GM19455 (cell line): ENCODE measurements at regions not wholly inside any gene's neighbourhood (a gene's known extent, or its start where the extent isn't known, plus 50 kb on each side); places are given as distances from the start of the nearest gene placed in this dataset.

Source experiments
- ATAC-seq: cut with Tn5 transposase; IDR thresholded peaks from one replicate; pipeline ENCODE4 v1.9.1; 2021; ENCODE audit not compliant: unreplicated experiment

- no peak for ATAC-seq
Measured at GRCh38 chr4:117783716-117784115, 250.6 kb upstream of the NDST3 start.

GRCh38 chr4:117784266-117784665, 250.0 kb upstream of the NDST3 start:
- ATAC-seq: no peak

DNA sequence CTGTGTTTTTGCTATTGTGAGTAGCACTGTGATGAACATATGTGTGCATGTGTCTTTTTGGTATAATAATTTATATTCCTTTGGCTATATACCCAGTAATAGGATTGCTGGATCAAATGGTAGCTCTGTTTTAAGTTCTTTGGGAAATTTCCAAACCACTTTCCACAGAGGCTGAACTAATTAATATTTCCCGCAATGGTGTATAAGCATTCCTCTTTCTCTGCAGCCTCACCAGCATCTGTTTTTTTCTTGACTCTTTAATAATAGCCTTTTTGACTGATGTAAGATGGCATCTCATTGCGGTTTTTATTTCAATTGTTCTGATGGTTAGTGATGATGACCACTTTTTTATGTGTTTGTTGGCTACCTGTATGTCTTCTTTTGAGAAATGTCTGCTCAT, 247.7 kb upstream of the NDST3 start:
- no peak for ATAC-seq

DNA sequence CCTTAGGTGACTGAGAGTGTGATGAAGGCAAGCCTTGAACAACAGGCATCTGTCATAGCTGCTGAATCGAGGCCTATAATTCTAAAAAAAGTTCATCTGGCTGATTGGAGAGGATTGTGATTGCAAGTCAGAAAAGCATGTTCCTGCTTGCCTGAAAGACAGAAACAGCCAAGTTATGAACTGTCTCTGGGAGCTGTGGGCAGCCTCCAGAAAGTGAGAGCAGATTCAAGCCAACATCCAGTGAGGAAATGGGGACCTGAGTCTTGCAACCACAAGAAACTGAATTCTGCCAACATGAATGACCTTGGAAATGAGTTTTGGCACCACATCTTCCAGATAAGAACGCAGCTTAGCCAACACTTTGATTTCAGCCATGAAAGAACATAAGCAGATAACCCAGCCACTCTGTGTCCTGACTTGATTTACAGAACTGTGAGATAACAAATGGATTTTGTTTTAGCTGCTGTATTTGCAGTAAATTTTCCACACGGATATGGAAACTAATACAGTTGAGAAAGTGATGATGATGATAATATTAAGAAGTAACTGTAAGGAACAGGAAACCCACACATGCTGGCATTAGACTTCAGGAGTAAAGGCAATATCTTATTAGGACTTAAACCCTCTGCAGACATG, 240.3 kb upstream of the NDST3 start:
- no peak for ATAC-seq

GRCh38 chr4:117796677-117797076, 237.6 kb upstream of the NDST3 start:
- no peak for ATAC-seq

GRCh38 chr4:117800636-117801035, 233.7 kb upstream of the NDST3 start:
- ATAC-seq: no peak

DNA sequence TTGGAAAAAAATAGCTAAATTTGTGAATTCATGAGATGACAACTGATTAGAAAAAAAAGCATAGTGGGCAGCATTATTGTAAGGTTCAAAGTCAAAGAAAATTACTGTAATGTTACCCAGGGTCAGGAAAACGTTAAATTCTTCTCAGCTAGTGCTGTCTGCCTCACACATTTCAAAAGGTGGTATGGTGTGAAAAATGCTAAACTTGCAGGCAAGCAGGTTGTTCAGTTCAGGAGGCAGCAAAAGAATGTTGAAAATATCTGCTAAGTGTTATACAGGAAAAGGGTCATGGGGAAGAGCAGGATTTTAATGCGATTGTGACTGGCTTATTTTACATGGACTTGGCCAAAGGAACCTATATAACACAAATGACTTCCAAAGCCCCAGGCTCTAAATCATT, 232.5 kb upstream of the NDST3 start:
- ATAC-seq: no peak

GRCh38 chr4:117811731-117812130, 222.6 kb upstream of the NDST3 start:
- no peak for ATAC-seq

- ATAC-seq: no peak
Measured at GRCh38 chr4:117814277-117815246, 219.7 kb upstream of the NDST3 start.

DNA sequence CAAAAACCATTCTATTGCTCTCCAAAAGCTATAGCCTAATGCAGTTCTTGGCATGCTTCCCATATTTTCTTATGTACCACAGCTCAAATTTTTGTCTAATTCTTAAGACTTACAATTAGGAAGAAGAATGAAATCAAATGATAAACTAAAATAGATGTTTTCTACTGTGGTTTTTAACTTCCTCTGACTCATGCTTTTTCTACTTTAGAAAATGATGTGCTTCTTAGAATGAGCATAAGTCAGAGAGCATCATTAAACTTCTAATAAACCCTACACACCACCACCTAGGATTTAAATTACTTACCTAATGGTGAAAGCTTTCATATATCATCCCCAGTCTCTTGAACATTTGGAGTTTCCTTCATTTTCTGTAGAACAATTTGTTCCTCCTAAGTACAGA, 217.0 kb upstream of the NDST3 start:
- ATAC-seq: no peak

DNA sequence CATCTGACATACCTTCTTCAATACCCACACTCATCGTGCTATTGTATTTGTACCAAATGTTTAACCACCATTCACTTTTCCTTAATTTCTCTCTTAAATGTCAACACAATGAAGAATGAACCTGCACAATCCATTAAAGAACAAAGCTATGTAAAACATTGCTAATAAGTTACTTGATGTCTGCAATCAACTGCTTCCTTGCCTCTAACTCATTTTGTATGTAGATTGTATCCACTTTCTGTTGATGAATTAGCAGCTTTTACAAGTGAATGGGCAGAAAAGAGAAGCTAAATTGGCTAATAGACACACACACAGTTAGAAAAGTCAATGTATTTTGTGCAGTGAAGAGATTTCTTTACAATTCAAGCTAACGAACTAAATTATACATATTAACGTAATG, 212.5 kb upstream of the NDST3 start:
- no peak for ATAC-seq

DNA sequence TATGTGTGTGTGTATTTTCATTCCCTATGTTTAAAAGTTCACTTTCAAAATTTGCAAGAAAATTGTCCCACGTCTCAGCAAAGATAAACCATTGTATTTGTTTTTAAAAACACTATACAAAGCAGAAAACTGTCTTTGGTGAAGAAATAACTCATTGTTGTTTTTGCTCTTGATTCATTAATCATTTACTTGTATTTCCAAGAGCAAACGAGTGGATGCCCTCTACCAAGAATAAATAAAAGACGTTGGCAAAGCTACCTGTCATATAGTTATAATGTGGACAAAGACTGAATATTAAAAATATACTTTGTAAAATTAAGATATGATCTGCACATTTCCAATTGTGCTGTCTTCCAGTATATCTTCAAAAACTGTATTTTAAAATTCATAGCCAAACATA, 210.9 kb upstream of the NDST3 start:
- no peak for ATAC-seq

- no peak for ATAC-seq
Measured at GRCh38 chr4:117825600-117825999, 208.7 kb upstream of the NDST3 start.

DNA sequence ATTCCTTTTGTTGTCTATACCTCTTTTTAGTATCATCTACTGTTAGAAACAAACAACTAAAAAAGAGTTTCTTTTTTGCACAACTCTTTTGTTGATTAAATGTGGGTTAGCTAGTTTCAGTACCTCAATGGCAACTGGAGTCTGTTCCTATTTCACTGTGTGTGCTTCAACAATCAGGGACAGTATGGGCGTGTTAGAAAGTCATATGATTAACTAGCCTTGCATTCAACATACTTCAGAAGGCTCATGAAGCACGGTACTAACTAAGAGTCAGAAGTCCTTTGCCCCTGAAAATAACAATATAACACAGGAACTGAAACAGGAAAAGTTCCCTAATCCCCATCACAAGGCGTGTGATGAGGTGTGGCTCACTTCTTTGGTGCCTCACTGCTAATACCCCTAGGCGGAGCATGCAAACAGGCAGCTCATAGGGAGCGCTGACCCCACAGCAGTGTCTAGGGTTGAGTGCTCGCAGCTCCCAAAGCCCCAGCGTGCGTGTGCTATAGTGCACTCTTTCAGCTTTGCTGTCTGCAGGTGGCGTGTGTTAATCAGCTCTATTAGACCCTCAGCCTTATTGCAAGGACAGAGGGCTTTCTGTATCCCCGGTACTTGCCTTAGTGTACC, 203.1 kb upstream of the NDST3 start:
- no peak for ATAC-seq

- no peak for ATAC-seq
Measured at GRCh38 chr4:117835566-117835965, 198.7 kb upstream of the NDST3 start.

DNA sequence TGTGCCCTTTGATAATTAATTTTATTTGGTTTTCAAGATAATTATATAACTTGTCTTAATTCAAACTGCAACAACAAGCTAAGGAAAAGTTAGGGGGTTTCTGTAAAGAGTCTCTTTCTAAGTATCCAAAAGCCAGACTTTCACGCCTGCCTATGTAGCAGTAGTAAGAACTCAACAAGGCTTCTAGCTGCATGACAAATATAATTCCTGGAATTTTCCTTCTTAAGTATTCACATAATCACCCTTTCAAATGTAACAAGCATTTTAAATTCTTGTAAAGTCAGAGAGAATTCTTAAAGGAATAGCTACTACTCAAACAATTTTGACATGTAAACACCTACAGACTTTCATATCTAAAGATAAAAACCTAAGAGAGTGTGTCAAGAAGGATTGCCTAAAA, 189.7 kb upstream of the NDST3 start:
- ATAC-seq: no peak

DNA sequence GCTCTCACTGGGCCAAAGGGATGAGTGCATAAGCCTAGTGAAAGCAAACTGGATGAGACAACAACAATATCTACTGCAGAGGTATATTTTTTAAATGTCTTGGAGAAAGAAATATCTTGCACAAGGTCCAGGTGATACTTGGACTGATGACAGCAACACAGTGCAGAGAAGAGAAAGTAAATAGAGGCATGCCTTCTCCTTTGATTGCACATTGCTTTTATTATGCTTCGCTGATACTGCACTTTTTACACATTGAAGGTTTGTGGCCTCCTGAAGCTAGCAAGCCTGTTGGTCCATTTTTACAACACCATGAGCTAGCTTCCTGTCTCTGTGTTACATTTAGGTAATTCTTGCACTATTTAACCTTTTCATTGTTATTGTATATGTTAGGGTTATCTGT, 189.0 kb upstream of the NDST3 start:
- ATAC-seq: no peak

DNA sequence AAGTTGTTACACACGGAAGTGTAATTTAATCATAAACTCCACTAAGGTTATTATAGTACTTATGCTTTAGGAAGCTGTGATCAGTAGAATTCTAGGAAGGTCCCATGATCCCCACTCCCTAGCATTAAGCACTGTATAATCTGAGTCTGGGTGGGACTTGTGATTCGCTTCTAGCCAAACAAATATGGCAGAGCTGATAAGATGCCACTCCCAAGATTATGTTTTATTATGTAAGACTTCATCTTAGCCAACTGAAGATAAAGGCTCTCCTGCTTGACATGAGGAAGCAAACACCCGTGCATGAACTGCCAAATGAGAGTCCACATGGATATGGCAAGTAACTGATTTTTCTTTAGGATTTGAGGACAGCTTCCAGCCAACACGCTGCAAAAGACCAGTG, 186.4 kb upstream of the NDST3 start:
- no peak for ATAC-seq

- no peak for ATAC-seq
Measured at GRCh38 chr4:117868201-117868600, 166.1 kb upstream of the NDST3 start.

GRCh38 chr4:117873779-117874178, 160.5 kb upstream of the NDST3 start:
- ATAC-seq: no peak

GRCh38 chr4:117874216-117874615, 160.1 kb upstream of the NDST3 start:
- ATAC-seq: no peak

DNA sequence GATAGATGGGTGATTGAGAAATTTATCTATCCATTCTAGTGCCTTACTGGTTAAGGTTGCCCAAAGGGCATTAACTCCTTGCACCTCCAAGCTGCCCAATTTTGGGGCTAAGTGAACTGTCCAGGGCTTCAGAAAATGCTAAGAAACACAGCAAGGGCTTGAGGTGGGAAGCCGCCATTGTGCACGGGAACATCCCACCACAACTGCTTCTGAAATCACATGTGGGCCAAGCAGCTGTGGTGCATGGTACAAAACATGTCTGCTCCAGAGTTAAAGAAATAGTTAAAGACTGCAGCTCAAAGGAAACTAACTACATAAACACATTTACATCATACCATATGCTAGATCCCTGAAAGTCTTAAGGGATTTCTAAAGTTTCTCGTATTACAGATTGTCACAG, 144.3 kb upstream of the NDST3 start:
- no peak for ATAC-seq
